Lung microvascular endothelial cell (primary cell): ENCODE measurements at regions not wholly inside any gene's neighbourhood (a gene's known extent, or its start where the extent isn't known, plus 50 kb on each side); places are given as distances from the start of the nearest gene placed in this dataset.

Experiments
- DNase-seq, 2 donors: peaks; one replicate each; pipeline versions ENCODE4 v3.0.0 to v3.0.0-alpha.2; 2010; ENCODE audit warnings: low read depth in 2 of 2

DNA sequence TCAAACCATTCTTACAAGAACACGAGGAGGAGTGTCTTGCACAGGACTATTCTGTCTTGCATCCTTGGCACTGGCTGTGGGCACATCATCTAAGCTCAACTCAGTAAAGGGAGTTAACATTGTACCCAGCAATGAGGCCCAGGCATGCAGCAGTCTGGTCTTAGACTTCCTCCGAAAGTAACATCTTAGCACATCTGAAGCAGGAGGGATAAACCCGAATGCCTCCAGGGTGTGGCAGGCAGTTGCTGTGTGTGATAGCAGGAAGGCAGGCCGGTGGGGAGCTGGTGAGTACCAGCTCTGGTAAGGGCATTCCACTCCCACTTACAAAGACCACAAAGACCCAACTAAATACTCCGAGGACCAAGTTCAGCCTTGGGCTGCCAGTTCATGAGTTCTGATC, 206.3 kb downstream of the TSN start:
- DNase-seq, result no peak

DNA sequence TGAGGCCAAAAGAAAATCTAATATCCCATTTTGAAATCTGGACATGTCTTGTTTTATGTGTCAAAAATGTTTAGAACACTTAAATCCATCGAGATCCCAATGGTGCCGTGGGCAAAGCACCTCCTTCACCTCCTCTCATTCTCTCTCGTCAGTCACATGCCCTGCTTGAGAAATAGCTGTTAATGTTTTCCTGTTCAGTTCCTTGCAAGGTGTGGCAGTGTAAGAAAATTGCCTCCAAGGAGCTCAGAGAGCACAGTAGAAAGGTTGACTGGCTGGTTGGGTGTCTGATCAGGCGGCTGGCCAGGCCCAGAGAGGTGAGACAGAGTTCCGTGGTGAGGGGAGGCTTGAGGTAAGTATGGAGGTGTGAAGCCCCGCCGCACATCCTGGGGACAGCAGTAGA, 210.2 kb downstream of the TSN start:
- no peak for DNase-seq

DNA sequence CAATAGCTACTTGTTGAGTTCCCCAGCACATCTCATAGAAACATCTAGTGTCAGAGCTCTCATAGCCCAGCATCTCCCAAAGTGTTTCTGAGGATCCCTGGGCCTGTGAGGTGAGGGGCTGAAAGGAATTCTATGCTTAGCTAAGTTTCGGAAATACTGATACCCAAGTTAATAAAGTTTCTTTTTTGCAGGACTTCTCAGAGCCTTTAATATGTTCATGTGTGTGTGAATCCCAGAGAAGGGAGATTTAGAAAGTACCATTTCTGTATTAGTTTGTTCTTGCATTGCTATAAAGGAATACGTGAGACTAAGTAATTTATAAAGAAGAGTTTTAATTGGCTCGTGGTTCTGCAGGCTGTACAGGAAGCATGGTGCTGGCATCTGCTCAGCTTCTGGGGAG, 211.2 kb downstream of the TSN start:
- no peak for DNase-seq

DNA sequence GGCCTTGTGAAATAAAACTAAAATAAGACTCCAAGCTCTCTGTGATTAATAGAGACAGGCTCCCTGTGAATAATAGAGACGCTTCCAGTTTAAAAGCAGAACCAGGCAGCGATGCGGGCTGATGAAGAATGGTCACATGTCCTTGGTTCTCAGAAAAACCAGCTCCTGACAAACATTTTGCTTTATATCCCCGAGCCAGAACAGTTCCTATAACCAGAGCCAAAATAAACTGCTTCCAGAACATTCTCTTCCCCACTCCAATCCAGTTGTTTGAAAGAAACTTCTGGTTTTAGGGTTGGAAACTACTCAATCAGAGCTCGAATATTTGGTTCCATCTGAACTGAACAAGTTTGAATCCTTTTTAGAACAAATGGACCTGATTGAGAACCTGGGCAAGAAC, 213.7 kb downstream of the TSN start:
- peak in 1 of 2 donors; percentile 46 for DNase-seq

DNA sequence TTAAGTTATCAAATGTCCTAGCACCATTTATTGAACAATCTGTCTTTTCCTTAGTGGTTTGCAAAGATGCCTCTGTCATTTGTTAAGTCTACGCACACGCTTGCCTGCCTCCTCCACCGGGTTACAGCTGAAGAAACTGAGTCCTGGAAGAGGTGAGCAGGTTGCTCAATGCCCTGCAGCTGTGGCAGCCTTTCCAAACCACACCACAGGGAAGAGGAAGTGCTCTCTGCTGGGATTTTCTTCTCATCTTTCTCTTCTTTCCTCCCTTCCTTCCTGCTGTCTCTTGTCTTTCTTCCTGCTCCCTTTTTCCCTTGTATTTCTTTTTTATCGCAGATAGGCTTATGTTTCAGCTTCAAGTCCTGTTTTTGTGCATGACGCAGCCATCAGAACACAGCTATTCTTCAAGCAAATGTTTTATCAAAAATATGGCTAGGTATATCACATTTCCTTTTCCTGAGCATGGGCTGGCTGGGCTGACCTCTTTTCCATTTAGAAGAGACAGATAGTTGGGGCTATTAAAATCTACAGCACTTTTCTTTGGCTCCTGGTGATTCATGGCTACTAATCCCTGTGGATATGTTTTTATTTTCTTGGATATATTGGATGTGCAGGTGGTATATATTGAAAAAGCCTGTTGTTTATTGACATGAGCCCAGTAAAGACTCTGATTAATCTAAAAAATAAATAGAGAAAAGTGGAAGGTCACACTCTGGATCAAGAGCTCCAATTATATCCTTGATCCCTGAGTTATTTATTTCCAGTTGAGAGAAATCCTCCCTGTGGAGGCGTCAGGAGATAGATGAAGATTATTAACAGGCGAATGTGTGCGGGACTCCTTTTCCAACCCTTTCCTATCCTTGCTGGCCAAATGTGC, 214.6 kb downstream of the TSN start:
- peak in 1 of 2 donors; percentile 62 for DNase-seq

DNA sequence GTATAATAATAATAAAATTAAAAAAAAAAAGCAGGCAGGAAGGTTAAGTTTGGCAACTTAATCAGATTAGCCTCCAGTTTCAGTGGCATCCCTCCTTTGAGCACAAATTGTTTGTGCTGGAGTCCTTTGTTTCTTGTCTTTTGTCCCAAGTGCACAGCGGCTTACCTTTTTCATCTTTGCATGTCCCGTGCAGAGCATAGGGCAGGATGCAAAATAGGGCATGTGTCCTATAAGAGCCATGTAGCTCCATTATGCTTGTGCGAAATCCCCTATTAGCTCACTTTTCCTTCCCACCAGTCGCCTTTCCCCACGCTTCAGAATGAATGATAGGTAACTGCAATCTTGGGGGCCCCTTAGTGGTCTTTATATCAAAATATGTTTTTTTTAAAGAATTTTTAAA, 216.8 kb downstream of the TSN start:
- DNase-seq, result no peak

DNA sequence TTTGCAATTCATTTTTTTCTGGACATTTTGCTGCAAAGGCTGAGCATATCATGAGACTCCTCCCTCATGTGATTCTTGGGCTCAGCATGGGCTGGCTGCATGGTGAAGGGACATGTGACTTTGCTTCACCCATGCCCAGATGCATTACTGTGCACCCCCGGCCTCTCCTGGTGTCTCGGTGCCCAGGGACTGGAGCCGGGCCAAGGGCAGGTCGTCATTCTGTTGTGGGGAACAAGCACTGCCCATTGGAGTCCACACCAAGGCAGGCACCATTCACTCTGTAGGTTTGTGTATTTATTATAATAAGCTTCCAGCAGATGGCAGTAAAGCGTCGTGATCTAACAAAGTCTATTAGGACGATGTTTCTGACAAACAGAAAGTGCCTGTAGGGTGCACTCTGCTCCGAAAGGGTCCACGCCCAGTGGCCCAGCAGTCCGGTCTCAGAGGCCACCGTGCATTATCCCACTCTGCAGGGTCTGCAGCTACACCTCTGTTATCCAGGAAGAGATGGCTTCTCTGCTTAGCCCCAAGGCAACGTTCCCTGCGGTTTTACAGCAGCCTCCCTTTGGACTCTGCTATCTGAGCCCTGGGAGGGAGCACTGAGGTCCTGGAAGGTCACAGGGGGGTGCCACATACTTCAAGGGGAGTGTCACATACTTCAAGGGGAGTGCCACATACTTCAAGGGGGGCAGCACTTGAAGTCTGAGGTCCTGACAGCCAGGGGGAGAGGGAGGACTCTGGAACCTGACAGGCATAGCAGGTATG, 219.6 kb downstream of the TSN start:
- DNase-seq, result peak; percentile 75 to 88

DNA sequence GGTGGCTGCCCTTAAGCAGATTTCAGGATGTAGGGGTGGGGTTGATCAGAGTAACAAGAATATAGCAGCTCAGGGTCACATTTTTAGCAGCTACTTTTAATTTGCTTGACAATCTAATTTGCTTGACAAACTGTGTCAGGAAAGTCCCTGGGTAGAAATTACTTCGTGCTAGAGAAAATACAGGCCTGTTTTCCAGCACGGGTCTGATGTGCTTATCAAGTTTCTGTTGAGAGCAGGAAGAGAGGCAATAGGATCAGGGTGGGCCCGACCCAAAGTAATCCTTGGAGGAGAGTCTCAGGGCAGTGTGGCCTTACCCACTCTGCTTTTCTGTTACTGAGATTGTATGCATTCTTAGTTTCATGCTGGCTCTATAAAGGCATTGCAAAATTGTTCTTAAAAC, 221.5 kb downstream of the TSN start:
- no peak for DNase-seq

DNA sequence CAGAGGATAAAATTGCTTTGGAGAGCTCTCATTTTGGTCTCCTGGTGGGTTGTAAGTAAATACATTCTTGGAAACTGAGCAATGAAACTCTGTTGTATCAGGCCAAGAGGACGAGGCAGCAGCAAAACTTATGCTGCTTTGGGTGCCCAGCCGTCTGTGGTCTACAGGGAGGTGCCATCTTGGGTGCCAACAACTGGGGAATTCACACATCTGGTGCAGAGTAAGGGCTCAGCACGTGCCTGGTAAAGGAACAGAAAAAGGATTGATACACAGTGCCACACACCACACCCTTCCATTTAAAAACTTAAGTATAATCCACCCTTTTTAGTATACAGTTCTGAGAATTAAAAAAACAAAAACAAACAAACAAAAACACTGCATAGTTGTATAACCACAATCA, 221.9 kb downstream of the TSN start:
- no peak for DNase-seq

DNA sequence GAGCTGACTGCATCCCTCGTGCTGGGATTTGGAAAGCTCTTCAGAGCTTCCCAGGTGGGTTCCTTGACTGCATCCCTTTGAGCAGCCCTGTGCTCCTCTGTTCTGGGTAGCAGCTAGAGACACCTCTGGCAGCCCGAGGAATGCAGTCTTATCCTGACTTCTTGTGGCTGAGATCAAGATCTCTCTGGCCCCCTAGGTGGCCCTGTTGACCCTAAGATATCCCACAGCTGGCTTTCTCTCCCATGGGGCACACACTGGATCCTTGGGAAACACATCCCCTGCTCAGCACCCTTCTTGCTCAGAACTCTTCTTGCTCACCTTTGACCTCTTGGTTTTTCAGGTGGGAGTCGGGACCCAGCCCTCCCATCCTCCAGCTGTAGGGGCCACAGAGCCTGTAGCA, 237.2 kb downstream of the TSN start:
- DNase-seq, result no peak

DNA sequence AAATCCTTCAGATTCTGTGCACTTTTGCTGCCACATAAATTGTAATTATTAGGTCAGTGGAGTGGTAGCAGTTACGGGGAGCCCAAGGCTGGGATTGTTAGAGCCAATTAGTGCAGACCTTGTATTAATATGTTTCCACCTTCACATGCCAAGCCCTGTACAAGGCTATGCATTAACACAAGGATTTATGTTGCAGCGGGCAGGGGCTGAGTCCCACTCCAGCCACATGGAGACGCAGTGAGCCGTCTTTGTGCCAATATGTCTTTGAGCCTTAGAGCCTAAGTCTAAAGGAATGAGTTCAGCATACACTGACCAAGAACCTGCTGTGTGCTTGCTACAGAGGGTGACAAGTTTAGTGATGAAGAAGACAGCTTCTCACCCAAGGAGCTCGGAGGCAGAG, 238.2 kb downstream of the TSN start:
- no peak for DNase-seq

DNA sequence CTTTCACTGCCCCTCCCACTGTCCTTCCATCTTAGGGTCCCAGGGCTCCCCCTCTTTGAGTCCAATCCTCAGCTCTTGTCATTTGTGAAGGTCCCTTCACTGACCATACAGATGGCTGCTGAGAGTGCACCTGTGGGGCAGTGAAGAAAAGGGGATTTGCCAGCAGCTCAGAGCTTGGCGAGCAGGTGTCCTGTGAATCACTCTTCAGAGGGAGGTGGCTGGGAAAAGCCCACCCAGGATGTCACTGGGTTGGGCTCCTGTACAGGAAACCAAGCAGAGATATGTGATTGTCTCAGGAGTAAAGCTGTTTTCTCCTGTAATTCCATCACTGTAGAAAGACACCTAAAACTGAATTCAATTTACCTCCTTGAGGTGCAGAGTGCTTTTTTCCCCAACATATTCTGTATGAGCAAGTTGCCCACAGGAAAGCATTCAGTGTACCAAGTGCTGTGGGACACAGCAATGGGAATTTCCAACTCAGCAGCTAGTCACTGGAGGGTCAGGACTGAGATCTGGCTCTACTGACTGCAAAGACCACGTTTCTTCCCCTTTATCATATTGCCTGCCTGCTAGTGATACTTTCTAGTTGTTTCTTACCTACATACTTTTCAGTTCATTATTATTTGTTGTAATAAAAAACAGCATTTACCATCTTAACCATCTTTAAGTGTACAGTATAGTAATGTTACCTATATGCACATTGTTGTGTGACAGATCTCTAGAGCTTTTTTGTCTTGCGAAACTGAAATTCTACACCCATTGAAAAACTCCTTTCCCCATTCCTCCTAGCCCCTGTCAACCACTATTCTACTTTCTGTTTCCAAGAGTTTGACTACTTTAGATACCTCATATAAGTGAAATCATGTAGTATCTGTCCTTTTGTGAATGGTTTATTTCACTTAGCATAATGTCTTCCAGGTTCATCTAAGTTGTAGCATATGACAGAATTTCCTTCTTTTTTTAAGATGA, 239.1 kb downstream of the TSN start:
- DNase-seq, result no peak

DNA sequence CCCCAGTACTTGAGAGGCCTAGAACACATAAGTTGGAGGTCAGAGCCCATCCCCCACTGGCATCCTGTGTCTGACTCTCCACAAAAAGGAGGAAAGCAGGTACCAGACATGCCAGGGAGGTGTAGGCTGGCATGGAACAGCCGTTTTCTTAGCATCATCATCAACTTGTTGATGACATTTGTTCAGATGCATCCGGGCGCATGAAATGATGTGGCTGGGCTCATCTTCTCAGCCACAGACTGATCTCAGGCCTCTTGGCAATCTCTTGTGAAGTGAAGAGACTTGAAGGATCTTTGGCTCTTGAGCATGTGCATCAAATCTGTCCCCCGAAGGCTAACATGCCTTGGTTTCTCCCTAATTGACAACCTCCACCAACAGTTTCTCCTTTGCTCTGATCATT, 243.3 kb downstream of the TSN start:
- no peak for DNase-seq

DNA sequence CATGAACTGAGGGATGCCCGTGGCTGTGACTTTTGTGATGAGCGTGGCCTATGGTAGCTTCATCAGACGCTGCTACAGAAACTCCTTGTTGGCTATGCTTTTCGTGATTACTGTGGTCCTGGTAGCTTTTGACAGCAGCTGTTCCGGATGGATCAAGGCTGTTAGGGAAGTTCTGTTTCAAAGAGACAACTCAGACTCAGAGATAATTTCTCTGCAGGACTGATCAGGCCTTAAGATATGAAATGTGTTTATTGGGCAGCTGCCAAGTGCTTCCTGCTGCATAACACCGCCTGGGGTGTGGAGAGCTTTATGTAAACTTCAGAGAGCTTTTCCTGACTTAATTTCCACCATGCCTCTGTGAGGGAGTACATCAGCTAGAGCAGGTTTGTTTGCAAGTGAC, 243.8 kb downstream of the TSN start:
- DNase-seq, result peak; percentile 57 to 91

DNA sequence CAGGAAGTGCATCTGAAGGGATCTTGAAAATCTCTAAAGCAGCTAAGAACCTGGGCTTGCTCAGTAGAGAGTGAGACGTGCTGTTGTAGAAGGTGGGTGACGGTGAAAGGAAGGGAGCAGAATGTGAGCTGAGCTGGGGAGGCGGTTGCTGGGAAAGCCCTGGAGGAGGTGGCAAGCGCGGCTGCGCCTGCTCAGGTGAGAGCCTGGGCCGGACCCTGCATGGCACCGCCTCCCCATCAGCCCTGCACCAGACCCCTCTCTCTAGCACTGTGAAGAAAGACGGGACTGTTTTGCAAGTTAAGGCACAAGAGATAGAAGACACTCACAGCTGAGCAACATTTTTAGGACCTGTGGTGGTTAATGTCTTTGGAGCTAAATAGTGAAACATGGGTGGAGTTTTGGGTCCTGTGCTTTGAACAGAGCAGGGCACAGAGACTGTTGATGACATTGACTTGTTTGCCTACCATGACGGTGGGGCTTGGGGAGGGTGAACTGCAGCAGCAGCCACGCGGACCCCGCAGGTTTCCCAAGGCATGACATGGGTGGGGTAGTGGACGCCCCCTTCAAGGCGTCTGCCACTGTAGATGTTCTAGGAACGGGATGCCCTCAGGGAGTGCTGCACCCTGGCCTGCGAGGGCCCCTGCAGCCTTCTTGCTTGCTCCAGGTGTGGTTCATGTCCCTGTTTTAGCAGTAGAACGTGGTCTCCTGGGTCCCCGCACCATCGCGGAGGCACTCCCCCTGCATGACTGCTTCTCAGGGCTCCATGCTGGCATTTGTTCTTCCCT, 245.3 kb downstream of the TSN start:
- no peak for DNase-seq

DNA sequence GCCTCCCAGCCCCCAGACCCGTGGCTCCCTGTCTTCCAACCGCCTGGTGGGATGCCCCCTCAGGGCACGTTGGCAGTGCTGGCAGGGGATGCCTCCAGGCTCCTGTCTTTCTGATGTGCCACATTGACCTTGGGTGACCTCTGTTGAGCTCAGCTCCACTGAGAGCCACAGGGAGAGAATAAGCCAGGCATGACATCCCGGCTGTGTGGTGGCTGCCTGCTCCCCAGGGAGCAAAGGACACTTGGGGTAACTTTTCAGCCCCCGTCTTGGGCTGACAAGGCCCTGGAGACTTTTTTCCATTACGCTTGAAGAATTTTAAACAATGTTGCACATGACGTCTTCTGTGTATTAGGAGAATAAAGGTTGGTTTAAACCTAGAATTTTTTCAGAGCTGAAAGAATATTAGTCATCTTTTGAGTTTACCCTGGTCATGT, 246.0 kb downstream of the TSN start:
- DNase-seq, result no peak

DNA sequence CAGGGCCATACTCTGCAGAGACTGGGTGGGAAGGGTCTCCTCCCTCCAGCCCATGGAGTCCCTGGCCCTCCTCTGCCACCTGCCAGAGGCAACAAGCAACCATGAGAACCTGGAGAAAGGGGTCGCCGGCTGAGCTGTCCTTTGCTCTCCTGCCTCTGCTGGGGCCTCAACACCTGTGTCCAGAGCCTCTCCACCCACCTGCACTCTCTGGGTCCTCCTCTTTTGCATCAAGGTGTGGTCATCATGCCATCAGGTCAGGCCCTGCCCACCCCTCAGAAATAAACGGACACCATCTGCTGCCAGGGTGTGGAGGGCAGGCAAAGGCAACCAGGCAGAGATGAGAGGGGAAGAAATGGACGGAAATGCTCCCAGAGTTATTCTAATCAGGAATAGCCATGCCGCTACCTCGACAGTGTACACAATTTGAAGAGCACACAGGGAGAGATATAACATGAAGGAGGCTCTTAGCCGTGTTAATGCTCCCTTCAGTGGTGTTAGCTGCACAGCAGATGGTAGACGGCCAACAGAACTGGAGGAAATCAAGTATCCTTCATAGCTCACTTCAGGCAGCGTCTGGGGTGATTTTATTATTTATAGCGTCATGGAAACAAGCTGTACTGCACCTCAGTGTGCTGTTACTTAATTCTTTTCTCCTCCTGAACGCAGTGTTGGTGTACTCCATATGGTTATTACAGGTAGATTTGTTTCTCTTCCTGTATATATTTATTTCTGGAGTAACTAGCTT, 247.9 kb downstream of the TSN start:
- peak in 1 of 2 donors; percentile 6 for DNase-seq

DNA sequence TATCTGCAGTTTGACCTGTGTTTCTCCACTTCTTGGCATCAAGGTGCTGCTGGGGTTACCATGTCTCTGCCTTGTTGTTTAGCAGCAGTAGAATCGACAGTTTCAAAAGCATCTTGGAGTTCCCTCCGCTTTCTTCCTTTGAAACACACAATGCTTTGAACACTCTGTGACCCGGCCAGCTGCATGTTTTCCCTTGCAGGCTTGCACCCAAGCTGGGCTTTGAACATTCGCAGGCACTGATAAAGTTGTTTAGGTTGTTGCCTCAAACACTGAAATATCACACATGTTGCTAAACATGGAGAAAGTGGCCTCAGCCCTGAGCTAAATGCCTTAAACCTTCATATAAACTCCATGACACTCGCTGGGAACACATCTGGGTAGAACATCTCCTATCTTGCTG, 251.7 kb downstream of the TSN start:
- DNase-seq, result no peak

DNA sequence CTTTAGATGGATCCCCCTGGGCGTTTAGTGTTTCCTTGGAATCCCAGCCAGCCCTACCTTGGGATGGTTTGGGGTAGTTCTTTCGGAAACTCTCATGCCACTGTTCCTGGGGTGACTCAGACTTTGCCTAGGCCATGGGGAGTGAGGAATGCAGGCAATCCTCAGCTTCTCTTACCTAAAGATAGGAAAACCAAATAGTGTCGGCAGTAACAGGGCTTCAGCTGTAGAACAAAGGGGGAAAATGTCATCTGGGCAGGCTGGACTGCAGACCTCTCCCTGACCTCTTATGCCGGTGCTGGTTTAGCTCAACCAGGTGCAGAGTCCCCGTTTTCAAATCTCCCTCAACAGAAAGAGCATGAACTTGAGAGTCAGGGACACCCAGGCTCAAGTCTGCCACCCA, 252.1 kb downstream of the TSN start:
- DNase-seq, result no peak

DNA sequence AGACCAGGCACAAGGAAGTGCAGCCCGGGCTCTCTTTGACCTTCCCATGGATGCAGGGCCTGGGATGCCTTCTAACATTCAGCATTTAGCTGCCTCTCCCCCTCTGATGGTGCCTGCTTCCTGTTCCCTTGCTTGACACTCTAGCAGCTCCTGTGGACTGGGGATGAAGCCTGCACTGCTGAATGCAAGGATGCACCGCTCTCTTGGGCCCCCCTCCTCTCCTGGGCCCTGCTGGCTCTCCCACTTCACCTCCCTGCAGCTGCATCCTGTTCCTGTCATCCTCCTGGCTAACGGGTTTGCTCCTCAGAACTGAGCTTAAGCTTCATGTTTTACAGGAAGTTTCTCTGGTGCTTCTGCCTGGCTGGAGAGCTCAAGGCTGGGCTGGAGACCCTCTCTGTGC, 254.1 kb downstream of the TSN start:
- peak in 1 of 2 donors; percentile 31 for DNase-seq
